Ovary (tissue), 7 donors: ENCODE measurements at regions not wholly inside any gene's neighbourhood (a gene's known extent, or its start where the extent isn't known, plus 50 kb on each side); places are given as distances from the start of the nearest gene placed in this dataset.

ENCODE experiments used
- DNase-seq, 5 donors: peaks; one replicate each; pipeline ENCODE4 v3.0.0-alpha.2; 2019 to 2020
- H3K27ac ChIP-seq, 2 donors: fragments of 200-600 bp; one replicate each; pipeline versions ENCODE4 v1.5.1 to v1.8.0; 2019 to 2022
- H3K27me3 ChIP-seq: fragments of 200-600 bp; one replicate; pipeline ENCODE4 v1.8.0; 2022
- H3K36me3 ChIP-seq: fragments of 200-600 bp; sonication (generic); one replicate; pipeline ENCODE4 v1.5.1; 2019
- H3K4me1 ChIP-seq: one replicate; pipeline ENCODE4 v1.8.1; 2013; ENCODE audit warnings: mild to moderate bottlenecking, moderate library complexity; ENCODE audit not compliant: insufficient read depth
- H3K4me3 ChIP-seq: fragments of 200-600 bp; sonication (generic); one replicate; pipeline ENCODE4 v1.5.1; 2017
- H3K9me3 ChIP-seq, 2 donors: fragments of 200-600 bp in 1 of 2; sonication (generic) in 1 of 2; one replicate each; pipeline versions ENCODE4 v1.5.1 to v1.8.1; 2013 to 2019; ENCODE audit warnings: mild to moderate bottlenecking in 1 of 2, moderate library complexity in 1 of 2
- EP300 ChIP-seq: sonication (generic); formaldehyde crosslinking; IDR thresholded peaks from one replicate; pipeline ENCODE4 v1.6.1; 2017; ENCODE audit warnings: antibody characterized with exemption
- POLR2A ChIP-seq: fragments of 450-650 bp; IDR thresholded peaks from one replicate; pipeline ENCODE4 v1.6.1; 2017; ENCODE audit warnings: antibody characterized with exemption, mild to moderate bottlenecking, moderate library complexity
- WGBS, 3 donors: extraction: QIAGEN DNeasy Blood & Tissue Kit in 1 of 3; methylation state at CpG; one replicate each; pipeline versions ENCODE4 v1.1.5 to v1.1.7; 2013 to 2017; 5-methylcytosine and 5-hydroxymethylcytosine counted together
- intact Hi-C, 4 donors: fragments of 100-400 bp; cut with DNase I; formaldehyde crosslinking; loops; one replicate each; pipeline versions ENCODE4 v1.11.0 to v1.15.1; 2022 to 2023
- TF ChIP-seq, protein P1 (sequence below), 3 donors: fragments of 450-650 bp in 2 of 3; fragments of 200-600 bp in 1 of 3; IDR thresholded peaks; one replicate each; pipeline versions ENCODE4 v1.5.1 to v1.8.0; 2016 to 2022; ENCODE audit warnings: antibody characterized with exemption in 3 of 3, mild to moderate bottlenecking in 1 of 3
- donor health status: DM: no; HTN: no; CAD: no; lungs with moderate emphysema.
- donor health status: DM: no; HTN: no; CAD: no.
- donor health status: Bipolar disorder and iron deficiency.
- donor health status: DM: no; HTN: no; CAD: no.
- donor health status: DM: yes; HTN: yes; CAD: no.

DNA sequence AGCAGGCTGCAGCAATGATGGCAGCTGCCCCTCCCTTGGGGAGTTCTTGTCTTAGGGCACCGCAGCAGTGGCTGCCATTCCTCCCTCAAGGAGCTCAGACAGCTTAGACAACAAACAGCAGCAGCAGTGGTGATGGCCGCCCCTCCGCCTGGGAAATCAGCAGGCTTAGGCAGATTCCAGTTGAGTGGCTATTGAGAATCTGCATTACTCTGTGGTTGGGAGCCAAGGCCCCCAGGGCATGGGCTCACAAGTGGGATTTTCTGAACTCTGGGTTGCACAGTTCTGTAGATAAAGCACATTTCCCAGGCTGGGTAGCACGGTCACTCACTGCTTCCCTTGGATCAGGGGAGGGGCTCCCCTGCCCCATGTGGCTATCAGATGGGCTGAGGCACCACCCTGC is 1280.7 kb upstream of the TMPRSS15 start:
- intact Hi-C loops, result no loop called here
- WGBS, 3 donors, result 64 to 80% (median 75%) methylated on average over 4 of the region's 4 CpGs
- Histone ChIP-seq H3K4me3 (no peak overlapping the region), H3K9me3 (no peaks in the 10 kb centered on the region), H3K27ac (no peak overlapping the region), H3K36me3 (no peaks in the 10 kb centered on the region), H3K4me1 (no peaks in the 10 kb centered on the region), H3K27me3 (no peaks in the 10 kb centered on the region)
- TF ChIP-seq, protein P1, sequence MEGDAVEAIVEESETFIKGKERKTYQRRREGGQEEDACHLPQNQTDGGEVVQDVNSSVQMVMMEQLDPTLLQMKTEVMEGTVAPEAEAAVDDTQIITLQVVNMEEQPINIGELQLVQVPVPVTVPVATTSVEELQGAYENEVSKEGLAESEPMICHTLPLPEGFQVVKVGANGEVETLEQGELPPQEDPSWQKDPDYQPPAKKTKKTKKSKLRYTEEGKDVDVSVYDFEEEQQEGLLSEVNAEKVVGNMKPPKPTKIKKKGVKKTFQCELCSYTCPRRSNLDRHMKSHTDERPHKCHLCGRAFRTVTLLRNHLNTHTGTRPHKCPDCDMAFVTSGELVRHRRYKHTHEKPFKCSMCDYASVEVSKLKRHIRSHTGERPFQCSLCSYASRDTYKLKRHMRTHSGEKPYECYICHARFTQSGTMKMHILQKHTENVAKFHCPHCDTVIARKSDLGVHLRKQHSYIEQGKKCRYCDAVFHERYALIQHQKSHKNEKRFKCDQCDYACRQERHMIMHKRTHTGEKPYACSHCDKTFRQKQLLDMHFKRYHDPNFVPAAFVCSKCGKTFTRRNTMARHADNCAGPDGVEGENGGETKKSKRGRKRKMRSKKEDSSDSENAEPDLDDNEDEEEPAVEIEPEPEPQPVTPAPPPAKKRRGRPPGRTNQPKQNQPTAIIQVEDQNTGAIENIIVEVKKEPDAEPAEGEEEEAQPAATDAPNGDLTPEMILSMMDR (IDR thresholded peaks at IDR 0.05), result no peak
- TF ChIP-seq POLR2A (no peak), EP300 (no peak)
- no peak for DNase-seq

DNA sequence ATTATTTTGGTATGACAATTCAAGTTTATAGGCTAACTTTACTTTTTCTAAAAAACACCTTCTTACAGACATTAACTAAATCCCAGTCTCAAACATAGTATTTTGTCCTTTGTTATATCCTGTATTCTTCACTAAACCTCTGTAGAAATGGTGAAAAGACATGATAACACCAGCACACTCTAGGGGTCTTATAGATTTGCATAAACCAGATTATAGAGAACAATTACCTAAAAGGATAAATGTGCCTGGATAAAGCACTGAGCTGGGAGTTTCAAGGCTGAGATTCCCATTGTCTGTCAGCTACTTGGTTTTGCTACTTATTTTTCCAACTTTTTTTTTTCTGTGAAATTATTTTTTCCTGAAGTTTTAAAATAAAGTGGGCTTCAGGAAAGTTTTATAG is 1288.6 kb upstream of the TMPRSS15 start:
- DNase-seq, result no peak
- H3K36me3 ChIP-seq, result no peaks in the 10 kb centered on the region
- intact Hi-C loops, result no loop called here

DNA sequence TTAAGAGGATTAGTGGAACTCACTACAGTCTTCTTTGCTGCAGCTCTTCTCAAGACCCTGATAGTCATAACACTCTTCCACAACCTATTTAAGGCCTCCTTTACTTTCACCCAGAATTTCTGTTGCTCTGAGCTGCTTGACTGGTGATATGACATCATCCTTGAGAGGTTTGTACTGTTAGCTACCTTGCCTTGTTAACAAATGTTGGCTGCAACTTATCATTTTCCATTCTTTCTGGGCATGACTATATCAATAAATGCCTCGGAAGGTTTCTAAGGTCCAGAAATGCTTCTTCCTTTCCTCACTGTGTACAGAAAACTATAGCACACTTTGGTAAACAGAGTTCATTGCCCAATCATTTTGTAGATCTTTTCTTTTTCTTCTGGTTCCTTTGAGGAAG is 1292.2 kb upstream of the TMPRSS15 start:
- TF ChIP-seq EP300 (no peak), POLR2A (no peak)
- TF ChIP-seq, protein P1 (IDR thresholded peaks at IDR 0.05), result no peak
- no peak for DNase-seq
- intact Hi-C loops, result no loop called here
- H3K9me3 ChIP-seq, result no peaks in the 10 kb centered on the region
- H3K36me3 ChIP-seq, result no peaks in the 10 kb centered on the region
- H3K4me3 ChIP-seq, result no peak overlapping the region
- 35 to 73% (median 73%) methylated on average over 1 of the region's 1 CpG for WGBS, 3 donors
- H3K4me1 ChIP-seq, result no peaks in the 10 kb centered on the region
- no peak overlapping the region for H3K27ac ChIP-seq
- no peaks in the 10 kb centered on the region for H3K27me3 ChIP-seq

More for the DNA sequence above, 1288.6 kb upstream of the TMPRSS15 start:
- TF ChIP-seq, protein P1 (IDR thresholded peaks at IDR 0.05), result no peak
- Histone ChIP-seq H3K27ac (no peak overlapping the region), H3K4me1 (no peaks in the 10 kb centered on the region), H3K9me3 (no peaks in the 10 kb centered on the region), H3K27me3 (no peaks in the 10 kb centered on the region), H3K4me3 (no peak overlapping the region)

DNA sequence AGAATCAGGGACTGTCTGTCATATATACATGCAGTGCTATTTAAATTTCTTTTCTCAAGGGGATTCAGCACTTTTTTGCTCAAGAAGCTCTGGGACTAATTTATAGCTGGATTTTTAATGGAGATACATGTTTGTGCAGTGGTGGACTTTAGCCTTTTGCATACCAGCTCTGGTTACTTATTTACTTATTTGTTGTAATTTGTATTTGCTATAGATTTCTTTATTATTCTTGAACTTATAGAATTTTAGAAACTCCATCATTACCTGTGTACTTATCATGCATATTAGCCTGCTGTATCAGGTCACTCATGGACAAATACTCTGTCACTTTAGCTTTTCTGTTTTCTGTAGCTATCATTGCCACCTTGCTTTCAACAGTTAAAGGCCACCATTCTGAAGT is 1296.9 kb upstream of the TMPRSS15 start:
- Histone ChIP-seq H3K36me3 (no peaks in the 10 kb centered on the region), H3K4me1 (no peaks in the 10 kb centered on the region), H3K27ac (no peak overlapping the region), H3K27me3 (no peaks in the 10 kb centered on the region), H3K9me3 (peaks cover 0 to 3% of the 10 kb centered on the region in 2 donors), H3K4me3 (no peak overlapping the region)
- intact Hi-C loops, result no loop called here
- no peak for TF ChIP-seq EP300
- TF ChIP-seq POLR2A, result no peak
- TF ChIP-seq, protein P1 (IDR thresholded peaks at IDR 0.05), result no peak
- no peak for DNase-seq

DNA sequence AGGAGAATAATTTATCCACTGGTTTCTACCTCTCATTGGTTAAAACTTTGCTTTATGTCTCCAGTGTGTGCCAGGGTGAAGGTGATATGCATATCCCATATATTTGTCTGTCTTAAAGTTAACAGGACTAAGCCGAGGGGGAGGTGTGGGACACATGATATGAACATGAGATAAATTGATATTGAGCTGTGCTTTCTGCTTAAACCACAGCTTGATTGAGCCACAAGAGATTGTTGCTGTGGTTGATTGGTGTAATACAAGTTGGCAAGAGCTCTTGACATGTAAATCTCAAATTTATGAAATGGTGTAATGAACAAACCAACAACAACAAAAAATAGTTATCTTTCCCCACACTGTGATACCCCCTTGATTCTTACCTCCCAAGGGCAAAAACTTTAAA is 1295.5 kb upstream of the NCAM2 start:
- WGBS, 3 donors, result 25 to 33% (median 28%) methylated on average over 1 of the region's 1 CpG
- intact Hi-C loops, result no loop called here
- no peak for DNase-seq

More for the DNA sequence above, 1295.5 kb upstream of the NCAM2 start:
- Histone ChIP-seq H3K27me3 (no peaks in the 10 kb centered on the region), H3K27ac (no peak overlapping the region), H3K4me1 (no peaks in the 10 kb centered on the region), H3K4me3 (no peak overlapping the region), H3K9me3 (peaks cover 0 to 3% of the 10 kb centered on the region in 2 donors), H3K36me3 (no peaks in the 10 kb centered on the region)
- TF ChIP-seq EP300 (no peak), POLR2A (no peak)
- TF ChIP-seq, protein P1 (IDR thresholded peaks at IDR 0.05), result no peak
